GM23338 (cell line): ENCODE measurements at regions not wholly inside any gene's neighbourhood (a gene's known extent, or its start where the extent isn't known, plus 50 kb on each side); places are given as distances from the start of the nearest gene placed in this dataset.

Experiments used
- ATAC-seq: fragments of 200-7000 bp; cut with Tn5 transposase; 3 replicates; pipeline ENCODE4 v1.9.1; 2020
- DNase-seq: peaks from one replicate; pipeline ENCODE4 v3.0.0-alpha.2; 2015; ENCODE audit warnings: low spot score
- H2AFZ ChIP-seq: fragments of 200-600 bp; sonication (generic); 2 replicates; pipeline ENCODE4 v1.8.0; 2016; ENCODE audit warnings: antibody characterized with exemption, mild to moderate bottlenecking, moderate library complexity
- H3F3A ChIP-seq: fragments of 200-600 bp; sonication (generic); replicated peaks from 2 replicates; pipeline ENCODE4 v1.8.0; 2017; ENCODE audit warnings: antibody characterized with exemption, mixed run types, low read depth
- H3K27ac ChIP-seq: fragments of 200-600 bp; sonication (generic); 2 replicates; pipeline ENCODE4 v1.6.1; 2016; ENCODE audit warnings: low read depth
- H3K27me3 ChIP-seq: fragments of 200-600 bp; sonication (generic); 2 replicates; pipeline ENCODE4 v1.8.0; 2016; ENCODE audit warnings: mild to moderate bottlenecking, mixed run types, moderate library complexity; ENCODE audit not compliant: insufficient read depth
- H3K36me3 ChIP-seq: fragments of 200-600 bp; sonication (generic); 2 replicates; pipeline ENCODE4 v1.8.0; 2016; ENCODE audit warnings: mild to moderate bottlenecking; ENCODE audit not compliant: insufficient read depth
- H3K4me1 ChIP-seq: fragments of 200-600 bp; sonication (generic); 2 replicates; pipeline ENCODE4 v1.8.0; 2016; ENCODE audit warnings: mild to moderate bottlenecking, moderate library complexity; ENCODE audit not compliant: insufficient read depth
- H3K4me2 ChIP-seq: fragments of 200-600 bp; sonication (generic); 2 replicates; pipeline ENCODE4 v1.7.1; 2017; ENCODE audit warnings: mixed run types
- H3K4me3 ChIP-seq: fragments of 200-600 bp; sonication (generic); 2 replicates; pipeline ENCODE4 v1.6.1; 2016; ENCODE audit warnings: mixed run types
- H3K79me2 ChIP-seq: fragments of 200-600 bp; sonication (generic); replicated peaks from 2 replicates; pipeline ENCODE4 v1.8.0; 2017; ENCODE audit warnings: mild to moderate bottlenecking; ENCODE audit not compliant: insufficient read depth
- H3K9me2 ChIP-seq: fragments of 200-600 bp; sonication (generic); 2 replicates; pipeline ENCODE4 v1.8.0; 2017; ENCODE audit not compliant: insufficient read depth
- H4K20me1 ChIP-seq: fragments of 200-600 bp; sonication (generic); replicated peaks from 2 replicates; pipeline ENCODE4 v1.8.0; 2017; ENCODE audit warnings: mild to moderate bottlenecking; ENCODE audit not compliant: insufficient read depth
- H3K27ac Mint-ChIP-seq: 2 replicates; pipeline ENCODE4 v1.8.0; 2020; ENCODE audit warnings: inconsistent platforms, mild to moderate bottlenecking, moderate library complexity, mixed read lengths
- H3K27me3 Mint-ChIP-seq: 3 replicates; pipeline ENCODE4 v1.8.0; 2022; ENCODE audit warnings: low read depth, mild to moderate bottlenecking, moderate library complexity, mixed read lengths, inconsistent platforms; ENCODE audit not compliant: insufficient read depth, poor library complexity
- H3K36me3 Mint-ChIP-seq: 3 replicates; pipeline ENCODE4 v1.8.0; 2021; ENCODE audit warnings: low read depth, mild to moderate bottlenecking, inconsistent platforms, moderate library complexity, mixed read lengths
- H3K4me1 Mint-ChIP-seq: 3 replicates; pipeline ENCODE4 v1.8.0; 2020; ENCODE audit warnings: mild to moderate bottlenecking, inconsistent platforms, mixed read lengths
- H3K4me3 Mint-ChIP-seq: 3 replicates; pipeline ENCODE4 v1.8.0; 2021; ENCODE audit warnings: moderate library complexity, mild to moderate bottlenecking, inconsistent platforms, mixed read lengths
- H3K9me3 Mint-ChIP-seq: 3 replicates; pipeline ENCODE4 v1.8.0; 2020; ENCODE audit warnings: moderate library complexity, mild to moderate bottlenecking, inconsistent platforms, mixed read lengths
- ETS1 ChIP-seq: IDR thresholded peaks from 2 replicates; pipeline ENCODE4 v1.6.1; 2016; ENCODE audit warnings: antibody characterized with exemption
- JUNB ChIP-seq: IDR thresholded peaks from one replicate; pipeline ENCODE4 v1.6.1; 2016; ENCODE audit warnings: antibody characterized with exemption; ENCODE audit not compliant: unreplicated experiment
- REST ChIP-seq: IDR thresholded peaks from one replicate; pipeline ENCODE4 v1.6.1; 2018; ENCODE audit warnings: antibody characterized with exemption; ENCODE audit not compliant: unreplicated experiment
- TF ChIP-seq, protein P1 (sequence below): fragments of 250-450 bp; sonication (Bioruptor Pico); IDR thresholded peaks from 2 replicates; pipeline ENCODE4 v1.5.0; 2020; ENCODE audit warnings: mild to moderate bottlenecking, moderate library complexity

DNA sequence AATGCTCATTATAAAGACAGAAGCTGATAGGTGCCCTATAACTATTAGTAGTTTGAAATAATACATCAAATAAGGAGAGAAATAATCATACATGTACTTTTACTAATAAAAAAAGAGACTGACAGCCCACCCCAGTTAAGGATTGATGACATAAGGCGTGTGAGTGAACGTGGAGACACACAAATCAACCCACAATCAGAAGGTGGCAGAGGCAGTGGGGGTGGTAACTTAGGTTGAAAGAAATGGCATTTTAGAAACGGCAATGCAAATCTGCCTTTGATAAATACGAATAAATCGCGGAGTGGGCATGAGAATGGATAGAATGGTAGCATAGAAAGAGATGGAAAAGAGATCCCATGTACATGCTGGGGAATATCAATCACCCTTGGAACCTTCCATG lies 256.2 kb upstream of the ATP10A start:
- no peaks in the 10 kb centered on the region for H3K36me3 ChIP-seq
- no peaks in the 10 kb centered on the region for H3F3A ChIP-seq
- no peak for DNase-seq
- no peak overlapping the region for H3K4me3 ChIP-seq
- Mint-ChIP-seq H3K4me3 (no peak overlapping the region), H3K27ac (no peak overlapping the region; the same call in 1 of the 2 replicates), H3K9me3 (no peaks in the 10 kb centered on the region; the same call in 2 of the 3 replicates), H3K27me3 (peaks cover 5% of the 10 kb centered on the region), H3K36me3 (no peaks in the 10 kb centered on the region), H3K4me1 (no peaks in the 10 kb centered on the region)
- no peaks in the 10 kb centered on the region for H4K20me1 ChIP-seq
- no peaks in the 10 kb centered on the region for H3K4me1 ChIP-seq
- H3K79me2 ChIP-seq, result no peaks in the 10 kb centered on the region
- no peak overlapping the region for H3K4me2 ChIP-seq
- TF ChIP-seq JUNB (no peak), REST (no peak)
- H3K9me2 ChIP-seq, result peaks cover 6% of the 10 kb centered on the region; the same call in 1 of the 2 replicates
- no peak overlapping the region for H2AFZ ChIP-seq
- no peaks in the 10 kb centered on the region for H3K27me3 ChIP-seq
- H3K27ac ChIP-seq, result no peak overlapping the region
- no peak for ATAC-seq

DNA sequence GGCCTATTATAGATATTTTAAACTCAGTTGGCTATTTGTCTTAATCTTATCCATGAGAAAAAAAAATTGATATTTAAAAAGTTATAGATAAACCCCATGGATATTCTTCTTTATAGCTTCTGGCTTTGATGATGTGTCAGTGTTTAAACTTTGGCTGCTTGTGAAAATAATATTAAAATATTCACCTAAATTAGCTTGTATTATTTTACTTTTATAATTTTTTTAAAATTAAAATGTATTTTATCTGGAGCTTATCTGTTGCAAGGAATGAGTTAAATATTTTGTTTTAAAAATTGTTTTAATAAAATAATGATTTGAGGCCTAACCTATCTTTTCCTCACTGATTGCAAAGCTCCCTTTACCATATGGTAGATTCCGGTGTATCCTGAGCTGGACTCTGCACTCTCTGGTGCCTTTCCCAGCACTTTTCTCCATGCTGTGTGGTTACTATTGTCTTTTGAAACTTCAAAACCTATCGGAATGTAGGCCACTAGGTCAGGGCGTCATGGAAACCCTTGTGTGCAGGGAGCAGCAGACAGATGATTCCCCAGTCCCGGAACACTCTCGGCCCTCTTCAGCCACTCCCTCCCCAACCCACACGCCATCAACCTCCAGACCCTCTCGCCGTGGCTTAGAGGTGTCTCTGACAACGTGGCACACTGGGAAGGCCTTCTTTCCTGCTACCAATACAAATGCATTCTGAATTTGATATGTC lies 252.3 kb upstream of the ATP10A start:
- Histone ChIP-seq H3K4me1 (no peaks in the 10 kb centered on the region), H3K4me2 (no peak overlapping the region), H3K9me2 (peaks cover 6% of the 10 kb centered on the region; the same call in 1 of the 2 replicates), H2AFZ (peak overlapping the region; percentile 94), H4K20me1 (no peaks in the 10 kb centered on the region), H3K27ac (no peak overlapping the region), H3K79me2 (no peaks in the 10 kb centered on the region), H3F3A (no peaks in the 10 kb centered on the region), H3K36me3 (no peaks in the 10 kb centered on the region), H3K27me3 (no peaks in the 10 kb centered on the region), H3K4me3 (no peak overlapping the region)
- Mint-ChIP-seq H3K4me1 (no peaks in the 10 kb centered on the region; the same call in 2 of the 3 replicates), H3K4me3 (no peak overlapping the region), H3K36me3 (no peaks in the 10 kb centered on the region), H3K9me3 (no peaks in the 10 kb centered on the region), H3K27ac (no peak overlapping the region), H3K27me3 (peaks cover 5% of the 10 kb centered on the region)
- TF ChIP-seq REST (no peak), ETS1 (no peak)
- TF ChIP-seq, protein P1, sequence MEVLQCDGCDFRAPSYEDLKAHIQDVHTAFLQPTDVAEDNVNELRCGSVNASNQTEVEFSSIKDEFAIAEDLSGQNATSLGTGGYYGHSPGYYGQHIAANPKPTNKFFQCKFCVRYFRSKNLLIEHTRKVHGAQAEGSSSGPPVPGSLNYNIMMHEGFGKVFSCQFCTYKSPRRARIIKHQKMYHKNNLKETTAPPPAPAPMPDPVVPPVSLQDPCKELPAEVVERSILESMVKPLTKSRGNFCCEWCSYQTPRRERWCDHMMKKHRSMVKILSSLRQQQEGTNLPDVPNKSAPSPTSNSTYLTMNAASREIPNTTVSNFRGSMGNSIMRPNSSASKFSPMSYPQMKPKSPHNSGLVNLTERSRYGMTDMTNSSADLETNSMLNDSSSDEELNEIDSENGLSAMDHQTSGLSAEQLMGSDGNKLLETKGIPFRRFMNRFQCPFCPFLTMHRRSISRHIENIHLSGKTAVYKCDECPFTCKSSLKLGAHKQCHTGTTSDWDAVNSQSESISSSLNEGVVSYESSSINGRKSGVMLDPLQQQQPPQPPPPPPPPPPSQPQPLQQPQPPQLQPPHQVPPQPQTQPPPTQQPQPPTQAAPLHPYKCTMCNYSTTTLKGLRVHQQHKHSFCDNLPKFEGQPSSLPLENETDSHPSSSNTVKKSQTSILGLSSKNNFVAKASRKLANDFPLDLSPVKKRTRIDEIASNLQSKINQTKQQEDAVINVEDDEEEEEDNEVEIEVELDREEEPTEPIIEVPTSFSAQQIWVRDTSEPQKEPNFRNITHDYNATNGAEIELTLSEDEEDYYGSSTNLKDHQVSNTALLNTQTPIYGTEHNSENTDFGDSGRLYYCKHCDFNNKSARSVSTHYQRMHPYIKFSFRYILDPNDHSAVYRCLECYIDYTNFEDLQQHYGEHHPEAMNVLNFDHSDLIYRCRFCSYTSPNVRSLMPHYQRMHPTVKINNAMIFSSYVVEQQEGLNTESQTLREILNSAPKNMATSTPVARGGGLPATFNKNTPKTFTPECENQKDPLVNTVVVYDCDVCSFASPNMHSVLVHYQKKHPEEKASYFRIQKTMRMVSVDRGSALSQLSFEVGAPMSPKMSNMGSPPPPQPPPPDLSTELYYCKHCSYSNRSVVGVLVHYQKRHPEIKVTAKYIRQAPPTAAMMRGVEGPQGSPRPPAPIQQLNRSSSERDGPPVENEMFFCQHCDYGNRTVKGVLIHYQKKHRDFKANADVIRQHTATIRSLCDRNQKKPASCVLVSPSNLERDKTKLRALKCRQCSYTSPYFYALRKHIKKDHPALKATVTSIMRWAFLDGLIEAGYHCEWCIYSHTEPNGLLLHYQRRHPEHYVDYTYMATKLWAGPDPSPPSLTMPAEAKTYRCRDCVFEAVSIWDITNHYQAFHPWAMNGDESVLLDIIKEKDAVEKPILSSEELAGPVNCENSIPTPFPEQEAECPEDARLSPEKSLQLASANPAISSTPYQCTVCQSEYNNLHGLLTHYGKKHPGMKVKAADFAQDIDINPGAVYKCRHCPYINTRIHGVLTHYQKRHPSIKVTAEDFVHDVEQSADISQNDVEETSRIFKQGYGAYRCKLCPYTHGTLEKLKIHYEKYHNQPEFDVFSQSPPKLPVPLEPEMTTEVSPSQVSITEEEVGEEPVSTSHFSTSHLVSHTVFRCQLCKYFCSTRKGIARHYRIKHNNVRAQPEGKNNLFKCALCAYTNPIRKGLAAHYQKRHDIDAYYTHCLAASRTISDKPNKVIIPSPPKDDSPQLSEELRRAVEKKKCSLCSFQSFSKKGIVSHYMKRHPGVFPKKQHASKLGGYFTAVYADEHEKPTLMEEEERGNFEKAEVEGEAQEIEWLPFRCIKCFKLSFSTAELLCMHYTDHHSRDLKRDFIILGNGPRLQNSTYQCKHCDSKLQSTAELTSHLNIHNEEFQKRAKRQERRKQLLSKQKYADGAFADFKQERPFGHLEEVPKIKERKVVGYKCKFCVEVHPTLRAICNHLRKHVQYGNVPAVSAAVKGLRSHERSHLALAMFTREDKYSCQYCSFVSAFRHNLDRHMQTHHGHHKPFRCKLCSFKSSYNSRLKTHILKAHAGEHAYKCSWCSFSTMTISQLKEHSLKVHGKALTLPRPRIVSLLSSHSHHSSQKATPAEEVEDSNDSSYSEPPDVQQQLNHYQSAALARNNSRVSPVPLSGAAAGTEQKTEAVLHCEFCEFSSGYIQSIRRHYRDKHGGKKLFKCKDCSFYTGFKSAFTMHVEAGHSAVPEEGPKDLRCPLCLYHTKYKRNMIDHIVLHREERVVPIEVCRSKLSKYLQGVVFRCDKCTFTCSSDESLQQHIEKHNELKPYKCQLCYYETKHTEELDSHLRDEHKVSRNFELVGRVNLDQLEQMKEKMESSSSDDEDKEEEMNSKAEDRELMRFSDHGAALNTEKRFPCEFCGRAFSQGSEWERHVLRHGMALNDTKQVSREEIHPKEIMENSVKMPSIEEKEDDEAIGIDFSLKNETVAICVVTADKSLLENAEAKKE (CRISPR knock-in tag), result no peak
- ATAC-seq, result no peak
- no peak for DNase-seq
